ENCODE measurements at regions not wholly inside any gene's neighbourhood (a gene's known extent, or its start where the extent isn't known, plus 50 kb on each side); places are given as distances from the start of the nearest gene placed in this dataset.
"Not testable (repeated sequence)": the region's sequence is repeated elsewhere in the genome, so short reads cannot be mapped to it uniquely, and the experiment has no call there.

- H3K4me1 ChIP-seq (ENCODE audit: insufficient read depth, low read length), result peaks cover 50% of the 10 kb centered on the region
- H3K4me3 ChIP-seq (ENCODE audit: low read length), result 0 out of 2 replicates have a peak overlapping the region, but pooled peaks have one; percentile 15
- 0 out of 2 replicates have a peak, but pooled peaks cover 5% of the 10 kb centered on the region for H3K9me3 ChIP-seq (ENCODE audit: insufficient read depth, low read depth, low read length)
- no peaks in the 10 kb centered on the region for H3K27me3 ChIP-seq (ENCODE audit: insufficient read depth, low read length)
- peak overlapping the region; percentile 63 for H3K27ac ChIP-seq (ENCODE audit: low read length)
- peak overlapping the region; percentile 23; the same call in 1 of the 2 replicates for H3K9ac ChIP-seq (ENCODE audit: low read depth, low read length)
- H3K36me3 ChIP-seq (ENCODE audit: insufficient read depth, low read depth, low read length), result no peaks in the 10 kb centered on the region
Measured at GRCh38 chr1:94667818-94668217, 126.3 kb upstream of the F3 start.

GRCh38 chr1:94666797-94667196 is 125.2 kb upstream of the F3 start:
- H3K4me1 ChIP-seq (ENCODE audit: insufficient read depth, low read length), result peaks cover 60% of the 10 kb centered on the region
- H3K4me3 ChIP-seq (ENCODE audit: low read length), result peak overlapping the region; percentile 33
- H3K27ac ChIP-seq (ENCODE audit: low read length), result no peak overlapping the region
- H3K9me3 ChIP-seq (ENCODE audit: insufficient read depth, low read depth, low read length), result 0 out of 2 replicates have a peak, but pooled peaks cover 5% of the 10 kb centered on the region
- no peaks in the 10 kb centered on the region for H3K27me3 ChIP-seq (ENCODE audit: insufficient read depth, low read length)
- peak overlapping the region; percentile 23; the same call in 1 of the 2 replicates for H3K9ac ChIP-seq (ENCODE audit: low read depth, low read length)
- no peaks in the 10 kb centered on the region for H3K36me3 ChIP-seq (ENCODE audit: insufficient read depth, low read depth, low read length)

GRCh38 chr1:94661431-94661932 is 119.9 kb upstream of the F3 start:
- Histone ChIP-seq H3K4me3 (ENCODE audit: low read length) (peak overlapping the region; percentile 11; the same call in 1 of the 2 replicates), H3K9ac (ENCODE audit: low read depth, low read length) (peak overlapping the region; percentile 71; the same call in 1 of the 2 replicates), H3K9me3 (ENCODE audit: insufficient read depth, low read depth, low read length) (0 out of 2 replicates have a peak, but pooled peaks cover 5% of the 10 kb centered on the region), H3K27ac (ENCODE audit: low read length) (peak overlapping the region; percentile 88), H3K36me3 (ENCODE audit: insufficient read depth, low read depth, low read length) (no peaks in the 10 kb centered on the region), H3K27me3 (ENCODE audit: insufficient read depth, low read length) (no peaks in the 10 kb centered on the region), H3K4me1 (ENCODE audit: insufficient read depth, low read length) (peaks cover 46% of the 10 kb centered on the region)

GRCh38 chr1:94660994-94661393 is 119.4 kb upstream of the F3 start:
- H3K9me3 ChIP-seq (ENCODE audit: insufficient read depth, low read depth, low read length), result 0 out of 2 replicates have a peak, but pooled peaks cover 5% of the 10 kb centered on the region
- peak overlapping the region; percentile 11; the same call in 1 of the 2 replicates for H3K4me3 ChIP-seq (ENCODE audit: low read length)
- H3K4me1 ChIP-seq (ENCODE audit: insufficient read depth, low read length), result peaks cover 41% of the 10 kb centered on the region
- peak overlapping the region; percentile 71 for H3K9ac ChIP-seq (ENCODE audit: low read depth, low read length)
- H3K36me3 ChIP-seq (ENCODE audit: insufficient read depth, low read depth, low read length), result no peaks in the 10 kb centered on the region
- peak overlapping the region; percentile 59 for H3K27ac ChIP-seq (ENCODE audit: low read length)
- no peaks in the 10 kb centered on the region for H3K27me3 ChIP-seq (ENCODE audit: insufficient read depth, low read length)

- Histone ChIP-seq H3K27ac (ENCODE audit: low read length) (peak overlapping the region; percentile 59), H3K36me3 (ENCODE audit: insufficient read depth, low read depth, low read length) (no peaks in the 10 kb centered on the region), H3K4me3 (ENCODE audit: low read length) (peak overlapping the region; percentile 11; the same call in 1 of the 2 replicates), H3K4me1 (ENCODE audit: insufficient read depth, low read length) (peaks cover 36% of the 10 kb centered on the region), H3K27me3 (ENCODE audit: insufficient read depth, low read length) (no peaks in the 10 kb centered on the region), H3K9me3 (ENCODE audit: insufficient read depth, low read depth, low read length) (0 out of 2 replicates have a peak, but pooled peaks cover 5% of the 10 kb centered on the region), H3K9ac (ENCODE audit: low read depth, low read length) (peak overlapping the region; percentile 58; the same call in 1 of the 2 replicates)
Measured at GRCh38 chr1:94660258-94660657, 118.7 kb upstream of the F3 start.

- not testable (repeated sequence) for H3K36me3 ChIP-seq (ENCODE audit: insufficient read depth, low read depth, low read length); H3K9me3 ChIP-seq (ENCODE audit: insufficient read depth, low read depth, low read length); H3K4me3 ChIP-seq (ENCODE audit: low read length); H3K9ac ChIP-seq (ENCODE audit: low read depth, low read length); H3K27ac ChIP-seq (ENCODE audit: low read length); H3K27me3 ChIP-seq (ENCODE audit: insufficient read depth, low read length)
- peaks cover 36% of the 10 kb centered on the region for H3K4me1 ChIP-seq (ENCODE audit: insufficient read depth, low read length)
Measured at GRCh38 chr1:94659202-94659601, 117.6 kb upstream of the F3 start.

GRCh38 chr1:94658221-94658620 is 116.7 kb upstream of the F3 start:
- peaks cover 36% of the 10 kb centered on the region for H3K4me1 ChIP-seq (ENCODE audit: insufficient read depth, low read length)
- peak overlapping the region; percentile 64 for H3K27ac ChIP-seq (ENCODE audit: low read length)
- H3K9ac ChIP-seq (ENCODE audit: low read depth, low read length), result peak overlapping the region; percentile 52; the same call in 1 of the 2 replicates
- no peaks in the 10 kb centered on the region for H3K9me3 ChIP-seq (ENCODE audit: insufficient read depth, low read depth, low read length)
- no peaks in the 10 kb centered on the region for H3K36me3 ChIP-seq (ENCODE audit: insufficient read depth, low read depth, low read length)
- H3K4me3 ChIP-seq (ENCODE audit: low read length), result no peak overlapping the region
- H3K27me3 ChIP-seq (ENCODE audit: insufficient read depth, low read length), result no peaks in the 10 kb centered on the region

GRCh38 chr1:94657776-94658175 is 116.2 kb upstream of the F3 start:
- H3K9ac ChIP-seq (ENCODE audit: low read depth, low read length), result peak overlapping the region; percentile 52; the same call in 1 of the 2 replicates

GRCh38 chr1:94656967-94657366 is 115.4 kb upstream of the F3 start:
- Histone ChIP-seq H3K9ac (ENCODE audit: low read depth, low read length) (no peak overlapping the region), H3K9me3 (ENCODE audit: insufficient read depth, low read depth, low read length) (no peaks in the 10 kb centered on the region), H3K4me1 (ENCODE audit: insufficient read depth, low read length) (peaks cover 25% of the 10 kb centered on the region), H3K27me3 (ENCODE audit: insufficient read depth, low read length) (no peaks in the 10 kb centered on the region), H3K27ac (ENCODE audit: low read length) (no peak overlapping the region), H3K36me3 (ENCODE audit: insufficient read depth, low read depth, low read length) (no peaks in the 10 kb centered on the region), H3K4me3 (ENCODE audit: low read length) (no peak overlapping the region)

More at GRCh38 chr1:94657776-94658175, 116.2 kb upstream of the F3 start:
- Histone ChIP-seq H3K27ac (ENCODE audit: low read length) (peak overlapping the region; percentile 64), H3K4me1 (ENCODE audit: insufficient read depth, low read length) (peaks cover 33% of the 10 kb centered on the region)
- not testable (repeated sequence) for H3K36me3 ChIP-seq (ENCODE audit: insufficient read depth, low read depth, low read length); H3K4me3 ChIP-seq (ENCODE audit: low read length); H3K9me3 ChIP-seq (ENCODE audit: insufficient read depth, low read depth, low read length); H3K27me3 ChIP-seq (ENCODE audit: insufficient read depth, low read length)

GRCh38 chr1:94654919-94655318 is 113.4 kb upstream of the F3 start:
- H3K4me3 ChIP-seq (ENCODE audit: low read length), result no peak overlapping the region
- no peak overlapping the region for H3K9ac ChIP-seq (ENCODE audit: low read depth, low read length)
- no peaks in the 10 kb centered on the region for H3K36me3 ChIP-seq (ENCODE audit: insufficient read depth, low read depth, low read length)
- H3K27ac ChIP-seq (ENCODE audit: low read length), result no peak overlapping the region
- no peaks in the 10 kb centered on the region for H3K9me3 ChIP-seq (ENCODE audit: insufficient read depth, low read depth, low read length)
- peaks cover 9% of the 10 kb centered on the region for H3K4me1 ChIP-seq (ENCODE audit: insufficient read depth, low read length)
- no peaks in the 10 kb centered on the region for H3K27me3 ChIP-seq (ENCODE audit: insufficient read depth, low read length)

GRCh38 chr1:94654459-94654858 is 112.9 kb upstream of the F3 start:
- Histone ChIP-seq H3K4me1 (ENCODE audit: insufficient read depth, low read length) (peaks cover 9% of the 10 kb centered on the region), H3K9ac (ENCODE audit: low read depth, low read length) (no peak overlapping the region), H3K9me3 (ENCODE audit: insufficient read depth, low read depth, low read length) (no peaks in the 10 kb centered on the region), H3K36me3 (ENCODE audit: insufficient read depth, low read depth, low read length) (no peaks in the 10 kb centered on the region), H3K27ac (ENCODE audit: low read length) (no peak overlapping the region), H3K4me3 (ENCODE audit: low read length) (no peak overlapping the region), H3K27me3 (ENCODE audit: insufficient read depth, low read length) (no peaks in the 10 kb centered on the region)

- peaks cover 9% of the 10 kb centered on the region for H3K4me1 ChIP-seq (ENCODE audit: insufficient read depth, low read length)
- H3K27me3 ChIP-seq (ENCODE audit: insufficient read depth, low read length), result no peaks in the 10 kb centered on the region
- no peak overlapping the region for H3K27ac ChIP-seq (ENCODE audit: low read length)
- H3K9ac ChIP-seq (ENCODE audit: low read depth, low read length), result no peak overlapping the region
- H3K9me3 ChIP-seq (ENCODE audit: insufficient read depth, low read depth, low read length), result no peaks in the 10 kb centered on the region
- no peaks in the 10 kb centered on the region for H3K36me3 ChIP-seq (ENCODE audit: insufficient read depth, low read depth, low read length)
- H3K4me3 ChIP-seq (ENCODE audit: low read length), result no peak overlapping the region
Measured at GRCh38 chr1:94654031-94654430, 112.5 kb upstream of the F3 start.

Measured in iPS-20b (cell line).